Pancreas (tissue), 10 donors: ENCODE measurements at regions not wholly inside any gene's neighbourhood (a gene's known extent, or its start where the extent isn't known, plus 50 kb on each side); places are given as distances from the start of the nearest gene placed in this dataset.

Experiments used
- ATAC-seq, 4 donors: fragments of 200-7000 bp; cut with Tn5 transposase; one replicate each; pipeline versions ENCODE4 v1.8.0 to v1.9.1; 2020; ENCODE audit warnings: mild to moderate bottlenecking in 4 of 4, moderate library complexity in 4 of 4
- DNase-seq, 6 donors: peaks; one replicate each; pipeline ENCODE4 v3.0.0-alpha.2; 2020
- FAIRE-seq: peaks from 2 replicates; lab custom pipeline; 2012; peaks lifted over from hg19 to GRCh38; lab: Jason Lieb, UNC
- H3K27ac ChIP-seq, 4 donors: fragments of 200-600 bp; sonication (generic); 1 replicate in 3 of 4; 2 replicates in 1 of 4; pipeline versions ENCODE4 v1.5.0 to v1.8.0; 2020
- H3K27me3 ChIP-seq, 4 donors: fragments of 200-600 bp; one replicate each; pipeline ENCODE4 v1.8.0; 2021
- H3K36me3 ChIP-seq, 3 donors: fragments of 200-600 bp; sonication (generic) in 1 of 3; one replicate each; pipeline versions ENCODE4 v1.5.0 to v1.8.0; 2020 to 2021
- H3K4me1 ChIP-seq, 3 donors: fragments of 200-600 bp; one replicate each; pipeline ENCODE4 v1.8.0; 2021
- H3K4me3 ChIP-seq, 4 donors: fragments of 200-600 bp; sonication (generic) in 2 of 4; one replicate each; pipeline versions ENCODE4 v1.5.0 to v1.8.0; 2020 to 2021
- H3K9me3 ChIP-seq, 4 donors: fragments of 200-600 bp; one replicate each; pipeline ENCODE4 v1.8.0; 2021
- CTCF ChIP-seq, 4 donors: fragments of 200-600 bp; sonication (generic) in 3 of 4; IDR thresholded peaks; one replicate each; pipeline versions ENCODE4 v1.5.0 to v1.8.0; 2021; ENCODE audit warnings: antibody characterized with exemption in 4 of 4
- WGBS, 2 donors: extraction: QIAGEN DNeasy Blood & Tissue Kit; methylation state at CpG; one replicate each; pipeline ENCODE4 v1.1.7; 2013; 5-methylcytosine and 5-hydroxymethylcytosine counted together
- intact Hi-C, 3 donors: fragments of 100-400 bp; cut with DNase I; formaldehyde crosslinking; loops; one replicate each; pipeline versions ENCODE4 v1.11.1 to v1.14.2; 2022
- donor health status: healthy with polysubstance abuse.
- donor health status: DM: no; HTN: no; CAD: no; lungs with moderate emphysema.
- donor health status: DM: no; HTN: no; CAD: no.
- donor health status: control.
- donor health status: control.
- donor health status: Bipolar disorder and iron deficiency.
- donor health status: DM: yes; HTN: yes; CAD: no.
- donor health status: DM: no; HTN: no; CAD: no.
- donor health status: DM: no; HTN: no; CAD: no.
- donor health status: DM: yes; HTN: yes; CAD: no.

GRCh38 chr14:58901826-58902225, 264.1 kb downstream of the DACT1 start:
- Histone ChIP-seq H3K9me3 (no peaks in the 10 kb centered on the region), H3K4me1 (no peaks in the 10 kb centered on the region), H3K27ac (no peak overlapping the region), H3K27me3 (peaks cover 0 to 4% (median 0%) of the 10 kb centered on the region in 4 donors), H3K4me3 (no peak overlapping the region), H3K36me3 (no peaks in the 10 kb centered on the region)
- intact Hi-C loops: no loop called here
- FAIRE-seq (no peak), DNase-seq (no peak), ATAC-seq (no peak)
- TF ChIP-seq CTCF (IDR thresholded peaks at IDR 0.05): no peak

DNA sequence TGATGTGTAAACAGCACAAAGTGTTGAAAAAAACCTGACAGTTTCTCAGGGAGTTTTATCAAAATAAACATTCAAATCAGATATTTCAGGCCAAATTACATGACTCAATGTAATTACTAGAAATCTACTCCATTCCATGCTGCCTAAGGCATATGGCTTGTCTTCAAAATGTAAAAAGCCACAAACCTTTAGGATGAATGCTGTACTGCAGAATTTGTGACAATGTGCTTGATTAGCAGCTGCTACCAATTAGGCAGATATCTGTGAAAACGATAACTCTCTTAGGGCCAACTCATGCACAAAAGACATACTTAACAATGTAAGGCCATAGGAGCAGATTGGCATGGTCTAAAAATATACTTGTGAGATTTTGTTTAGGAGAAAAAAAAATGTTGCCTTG, 267.0 kb downstream of the DACT1 start:
- H3K4me3 ChIP-seq: no peak overlapping the region
- H3K4me1 ChIP-seq: no peaks in the 10 kb centered on the region
- ATAC-seq: no peak
- DNase-seq: no peak
- 21 to 28% methylated on average over 1 of the region's 1 CpG for WGBS, 2 donors
- intact Hi-C loops: no loop called here
- no peaks in the 10 kb centered on the region for H3K9me3 ChIP-seq
- no peak for FAIRE-seq
- H3K27ac ChIP-seq: no peak overlapping the region
- no peaks in the 10 kb centered on the region for H3K36me3 ChIP-seq
- peaks cover 0 to 4% (median 0%) of the 10 kb centered on the region in 4 donors for H3K27me3 ChIP-seq
- no peak for TF ChIP-seq CTCF (IDR thresholded peaks at IDR 0.05)

DNA sequence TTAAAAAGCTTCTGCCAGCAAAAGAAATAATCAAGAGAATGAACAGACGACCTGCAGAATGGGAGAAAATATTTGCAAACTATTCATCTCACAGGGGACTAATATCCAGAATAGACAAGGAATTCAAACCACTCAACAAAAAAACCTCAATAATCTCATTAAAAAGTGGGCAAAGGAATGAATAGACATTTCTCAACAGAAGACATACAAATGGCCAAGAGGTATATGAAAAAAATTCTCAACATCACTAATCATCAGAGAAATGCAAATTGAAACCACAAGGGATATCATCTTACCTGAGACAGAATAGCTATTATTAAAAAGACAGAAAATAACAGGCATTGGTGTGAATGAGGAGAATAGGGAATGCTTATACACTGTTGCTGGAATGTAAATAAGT, 270.0 kb downstream of the DACT1 start:
- WGBS, 2 donors: 33 to 42% methylated on average over 1 of the region's 1 CpG
- H3K27me3 ChIP-seq: peaks cover 0 to 4% (median 0%) of the 10 kb centered on the region in 4 donors
- FAIRE-seq: no peak
- no peak for TF ChIP-seq CTCF (IDR thresholded peaks at IDR 0.05)
- no peaks in the 10 kb centered on the region for H3K9me3 ChIP-seq
- H3K27ac ChIP-seq: no peak overlapping the region
- no peak overlapping the region for H3K4me3 ChIP-seq
- intact Hi-C loops: no loop called here
- no peaks in the 10 kb centered on the region for H3K36me3 ChIP-seq
- no peak for ATAC-seq
- no peaks in the 10 kb centered on the region for H3K4me1 ChIP-seq
- DNase-seq: no peak

GRCh38 chr14:58912287-58912686, 274.5 kb downstream of the DACT1 start:
- Histone ChIP-seq H3K27me3 (no peaks in the 10 kb centered on the region), H3K4me3 (no peak overlapping the region), H3K36me3 (no peaks in the 10 kb centered on the region), H3K4me1 (no peaks in the 10 kb centered on the region), H3K9me3 (no peaks in the 10 kb centered on the region), H3K27ac (no peak overlapping the region)
- DNase-seq (no peak), ATAC-seq (no peak), FAIRE-seq (no peak)
- intact Hi-C loops: no loop called here
- no peak for TF ChIP-seq CTCF (IDR thresholded peaks at IDR 0.05)
- WGBS, 2 donors: 66 to 67% methylated on average over 6 of the region's 6 CpGs

GRCh38 chr14:58912799-58913432, 275.2 kb downstream of the DACT1 start:
- intact Hi-C loops: no loop called here
- no peak for TF ChIP-seq CTCF (IDR thresholded peaks at IDR 0.05)

More at GRCh38 chr14:58912799-58913432, 275.2 kb downstream of the DACT1 start:
- no peaks in the 10 kb centered on the region for H3K9me3 ChIP-seq
- no peaks in the 10 kb centered on the region for H3K4me1 ChIP-seq
- no peak for ATAC-seq
- H3K27me3 ChIP-seq: no peaks in the 10 kb centered on the region
- FAIRE-seq: no peak
- H3K36me3 ChIP-seq: no peaks in the 10 kb centered on the region
- no peak overlapping the region for H3K4me3 ChIP-seq
- no peak overlapping the region for H3K27ac ChIP-seq
- DNase-seq: no peak
- 80 to 86% methylated on average over 3 of the region's 3 CpGs for WGBS, 2 donors
